Inflammatory macrophage (primary cell): ENCODE measurements at regions not wholly inside any gene's neighbourhood (a gene's known extent, or its start where the extent isn't known, plus 50 kb on each side); places are given as distances from the start of the nearest gene placed in this dataset.

Experiments used
- DNase-seq, 2 donors: peaks; one replicate each; pipeline ENCODE4 v3.0.0-alpha.2; 2020 to 2022

GRCh38 chr16:55239723-55240122 lies 84.3 kb upstream of the IRX6 start:
- DNase-seq: no peak

GRCh38 chr16:55240888-55241287 lies 83.1 kb upstream of the IRX6 start:
- no peak for DNase-seq

GRCh38 chr16:55242667-55243066 lies 81.3 kb upstream of the IRX6 start:
- DNase-seq: no peak

- DNase-seq: peak; percentile 21 to 36
Measured at GRCh38 chr16:55248058-55248457, 75.9 kb upstream of the IRX6 start.

GRCh38 chr16:55248494-55248893 lies 75.5 kb upstream of the IRX6 start:
- no peak for DNase-seq

GRCh38 chr16:55249361-55249760 lies 74.6 kb upstream of the IRX6 start:
- no peak for DNase-seq

- DNase-seq: no peak
Measured at GRCh38 chr16:55249936-55250335, 74.1 kb upstream of the IRX6 start.

- no peak for DNase-seq
Measured at GRCh38 chr16:55250701-55251100, 73.3 kb upstream of the IRX6 start.

GRCh38 chr16:55251151-55251550 lies 72.9 kb upstream of the IRX6 start:
- DNase-seq: no peak

GRCh38 chr16:55252577-55252976 lies 71.4 kb upstream of the IRX6 start:
- no peak for DNase-seq

GRCh38 chr16:55253987-55254386 lies 70.0 kb upstream of the IRX6 start:
- no peak for DNase-seq

- no peak for DNase-seq
Measured at GRCh38 chr16:55255733-55256282, 68.2 kb upstream of the IRX6 start.

- DNase-seq: no peak
Measured at GRCh38 chr16:55256412-55257016, 67.5 kb upstream of the IRX6 start.

GRCh38 chr16:55257966-55258613 lies 65.9 kb upstream of the IRX6 start:
- DNase-seq: peak; percentile 54 to 67

- no peak for DNase-seq
Measured at GRCh38 chr16:55261301-55261700, 62.7 kb upstream of the IRX6 start.

- no peak for DNase-seq
Measured at GRCh38 chr16:55263271-55264250, 60.4 kb upstream of the IRX6 start.

GRCh38 chr16:55264949-55265348 lies 59.1 kb upstream of the IRX6 start:
- DNase-seq: no peak

GRCh38 chr16:55265926-55266325 lies 58.1 kb upstream of the IRX6 start:
- no peak for DNase-seq

- DNase-seq: no peak
Measured at GRCh38 chr16:55271945-55272513, 52.0 kb upstream of the IRX6 start.

GRCh38 chr16:55272744-55273143 lies 51.3 kb upstream of the IRX6 start:
- DNase-seq: no peak

GRCh38 chr16:55273356-55273755 lies 50.6 kb upstream of the IRX6 start:
- DNase-seq: no peak

- DNase-seq: no peak
Measured at GRCh38 chr16:55273959-55274358, 50.0 kb upstream of the IRX6 start.
